Activated T-cell treated with anti-CD3 and anti-CD28 coated beads for 1 hour (primary cell): ENCODE measurements at regions not wholly inside any gene's neighbourhood (a gene's known extent, or its start where the extent isn't known, plus 50 kb on each side); places are given as distances from the start of the nearest gene placed in this dataset.

Source experiments
- DNase-seq: peaks from one replicate; pipeline ENCODE4 v3.0.0-alpha.2; 2020; ENCODE audit warnings: low read depth

GRCh38 chr3:103904991-103905390 lies 1461.7 kb upstream of the ALCAM start:
- no peak for DNase-seq

GRCh38 chr3:103906304-103906703 lies 1460.4 kb upstream of the ALCAM start:
- DNase-seq: no peak

GRCh38 chr3:103906808-103907207 lies 1459.9 kb upstream of the ALCAM start:
- no peak for DNase-seq

GRCh38 chr3:103907567-103907966 lies 1459.1 kb upstream of the ALCAM start:
- no peak for DNase-seq

- no peak for DNase-seq
Observed at GRCh38 chr3:103909395-103909794, 1457.3 kb upstream of the ALCAM start.

- DNase-seq: no peak
Observed at GRCh38 chr3:103918336-103918735, 1448.4 kb upstream of the ALCAM start.

- no peak for DNase-seq
Observed at GRCh38 chr3:103919327-103919726, 1447.4 kb upstream of the ALCAM start.

GRCh38 chr3:103923907-103924306 lies 1442.8 kb upstream of the ALCAM start:
- DNase-seq: no peak

- DNase-seq: no peak
Observed at GRCh38 chr3:103924544-103924943, 1442.2 kb upstream of the ALCAM start.

- DNase-seq: no peak
Observed at GRCh38 chr3:103926936-103927335, 1439.8 kb upstream of the ALCAM start.

GRCh38 chr3:103927896-103928295 lies 1438.8 kb upstream of the ALCAM start:
- DNase-seq: no peak

GRCh38 chr3:103937094-103937493 lies 1429.6 kb upstream of the ALCAM start:
- no peak for DNase-seq

- DNase-seq: no peak
Observed at GRCh38 chr3:103947062-103947461, 1419.6 kb upstream of the ALCAM start.

- no peak for DNase-seq
Observed at GRCh38 chr3:103949693-103950092, 1417.0 kb upstream of the ALCAM start.

- no peak for DNase-seq
Observed at GRCh38 chr3:103950676-103951075, 1416.0 kb upstream of the ALCAM start.

- no peak for DNase-seq
Observed at GRCh38 chr3:103953796-103954195, 1412.9 kb upstream of the ALCAM start.

GRCh38 chr3:103960819-103961218 lies 1405.9 kb upstream of the ALCAM start:
- DNase-seq: no peak

- no peak for DNase-seq
Observed at GRCh38 chr3:103963599-103963998, 1403.1 kb upstream of the ALCAM start.

GRCh38 chr3:103965764-103966163 lies 1400.9 kb upstream of the ALCAM start:
- DNase-seq: no peak

GRCh38 chr3:103966749-103967148 lies 1400.0 kb upstream of the ALCAM start:
- no peak for DNase-seq

- DNase-seq: no peak
Observed at GRCh38 chr3:103968131-103968530, 1398.6 kb upstream of the ALCAM start.

- DNase-seq: no peak
Observed at GRCh38 chr3:103968751-103969150, 1398.0 kb upstream of the ALCAM start.

- DNase-seq: no peak
Observed at GRCh38 chr3:103976931-103977339, 1389.8 kb upstream of the ALCAM start.

- no peak for DNase-seq
Observed at GRCh38 chr3:103977417-103977816, 1389.3 kb upstream of the ALCAM start.

GRCh38 chr3:103991461-103992115 lies 1375.1 kb upstream of the ALCAM start:
- no peak for DNase-seq
